ENCODE measurements at regions not wholly inside any gene's neighbourhood (a gene's known extent, or its start where the extent isn't known, plus 50 kb on each side); places are given as distances from the start of the nearest gene placed in this dataset.

DNA sequence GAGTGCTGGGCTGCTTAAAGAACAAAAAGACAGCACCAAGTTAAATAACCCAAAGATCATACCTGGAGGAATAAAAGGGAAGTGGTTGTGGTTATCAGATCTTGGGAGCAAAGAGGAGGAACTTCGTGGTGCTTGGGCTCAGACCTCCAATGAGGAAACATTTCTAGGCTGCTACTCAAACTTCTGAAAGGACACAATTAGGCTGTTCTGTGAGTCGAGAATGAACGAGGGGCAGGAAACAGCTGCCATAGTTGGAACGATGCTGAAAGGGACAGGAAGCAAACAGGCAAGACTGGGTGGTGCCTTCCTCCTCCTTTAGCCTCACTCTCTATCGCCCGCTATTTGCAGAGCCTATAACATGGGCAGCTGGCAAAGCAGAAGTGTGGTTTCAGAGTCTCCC lies 276.3 kb upstream of the ARRDC4 start:
- Histone ChIP-seq H3K27ac (ENCODE audit: extremely low read length, insufficient read depth, low read length) (no peak overlapping the region), H3K27me3 (ENCODE audit: control insufficient read depth in 1 of 2, insufficient read depth in 2 of 2, low read length in 2 of 2) (no peaks in the 10 kb centered on the region; a peak in 1 of 5 replicates), H3K36me3 (replicated peaks in 1 of 2; ENCODE audit: control insufficient read depth in 1 of 2, insufficient read depth in 2 of 2, low read length in 2 of 2) (no peaks in the 10 kb centered on the region), H3K9me3 (ENCODE audit: low read length) (peaks cover 44% of the 10 kb centered on the region), H4K20me1 (ENCODE audit: insufficient read depth, low read length) (no peaks in the 10 kb centered on the region), H3K4me1 (ENCODE audit: insufficient read depth, low read length) (no peaks in the 10 kb centered on the region), H3K79me2 (ENCODE audit: insufficient read depth, low read length) (no peaks in the 10 kb centered on the region), H2AFZ (ENCODE audit: low read length) (no peak overlapping the region), H3K9ac (ENCODE audit: insufficient read depth, low read depth, low read length) (no peak overlapping the region), H3K4me2 (ENCODE audit: low read depth, low read length) (no peak overlapping the region), H3K4me3 (replicated peaks in 1 of 3; ENCODE audit: insufficient read depth in 1 of 3, low read depth in 2 of 3, low read length in 3 of 3) (no peak overlapping the region)
- DNase-seq (ENCODE audit: low spot score) (no peak), FAIRE-seq (no peak), ATAC-seq (no peak)
- POLR2A ChIA-PET: no interaction called here
- intact Hi-C loops (cut with micrococcal nuclease; ENCODE audit: unreplicated experiment) (no loop called here), in situ Hi-C loops (cut with HindIII; ENCODE audit: extremely low pct_ligation_motif_present, low pct_unique_long_range_greater_than_20kb) (no loop called here)
- BruUV-seq (replicated peaks): no TSS peak
- TF ChIP-seq PRPF4 (IDR thresholded peaks at IDR 0.05; ENCODE audit: low read depth, low read length, poor library complexity, severe bottlenecking) (no peak), BCL6 (CRISPR knock-in tag; IDR thresholded peaks at IDR 0.05) (no peak), HCFC1 (IDR thresholded peaks at IDR 0.05; ENCODE audit: low read depth, low read length) (no peak), NPAS2 (CRISPR knock-in tag; IDR thresholded peaks at IDR 0.05; ENCODE audit: borderline replicate concordance) (no peak), ZNF33B (CRISPR knock-in tag; IDR thresholded peaks at IDR 0.05) (no peak), MEIS2 (CRISPR knock-in tag; IDR thresholded peaks at IDR 0.05) (no peak), BRD4 (CRISPR knock-in tag; IDR thresholded peaks at IDR 0.05) (no peak), ZNF672 (CRISPR knock-in tag; IDR thresholded peaks at IDR 0.05) (no peak), ZNF7 (CRISPR knock-in tag; IDR thresholded peaks at IDR 0.05) (no peak), GTF2F1 (IDR thresholded peaks at IDR 0.05; ENCODE audit: low read length) (no peak), KLF9 (CRISPR knock-in tag; IDR thresholded peaks at IDR 0.05; ENCODE audit: low read depth) (no peak)
- WGBS (ENCODE audit: low lambda C conversion rate): 46% methylated on average over 6 of the region's 6 CpGs
- CTCF ChIA-PET (ENCODE audit: low intra/inter-chr PET ratio, low total read pairs): no interaction called here

DNA sequence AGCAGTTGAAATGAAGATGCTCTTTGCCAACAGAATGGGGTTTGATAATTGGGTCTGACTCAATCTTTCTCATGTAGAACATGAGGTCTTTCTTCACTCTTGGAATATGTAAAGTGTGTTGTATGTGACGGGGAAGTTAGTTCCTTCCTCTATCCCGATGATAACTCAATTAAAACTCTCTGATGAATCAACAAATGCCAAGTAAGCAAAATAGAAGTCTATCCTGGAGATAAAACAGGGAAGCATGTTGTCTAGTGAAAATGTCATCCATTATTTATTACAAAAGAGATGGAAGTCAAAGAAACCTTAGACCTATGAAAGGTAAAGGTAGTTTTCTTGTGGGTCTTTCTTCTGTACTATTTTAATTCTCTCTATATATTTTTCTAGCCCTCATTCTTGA lies 274.2 kb upstream of the ARRDC4 start:
- intact Hi-C loops (cut with micrococcal nuclease; ENCODE audit: unreplicated experiment): no loop called here

More for the DNA sequence above, 274.2 kb upstream of the ARRDC4 start:
- H3K36me3 ChIP-seq (replicated peaks in 1 of 2; ENCODE audit: control insufficient read depth in 1 of 2, insufficient read depth in 2 of 2, low read length in 2 of 2): no peaks in the 10 kb centered on the region
- FAIRE-seq (no peak), ATAC-seq (no peak), DNase-seq (ENCODE audit: low spot score) (no peak)
- no peak overlapping the region for H3K4me2 ChIP-seq (ENCODE audit: low read depth, low read length)
- H3K79me2 ChIP-seq (ENCODE audit: insufficient read depth, low read length): no peaks in the 10 kb centered on the region
- no peaks in the 10 kb centered on the region for H3K4me1 ChIP-seq (ENCODE audit: insufficient read depth, low read length)
- 33% methylated on average over 2 of the region's 2 CpGs for WGBS (ENCODE audit: low lambda C conversion rate)
- no peak overlapping the region for H2AFZ ChIP-seq (ENCODE audit: low read length)
- BruUV-seq (replicated peaks): no TSS peak
- no peaks in the 10 kb centered on the region for H4K20me1 ChIP-seq (ENCODE audit: insufficient read depth, low read length)
- no peak overlapping the region for H3K4me3 ChIP-seq (replicated peaks in 1 of 3; ENCODE audit: insufficient read depth in 1 of 3, low read depth in 2 of 3, low read length in 3 of 3)
- POLR2A ChIA-PET: no interaction called here
- in situ Hi-C loops (cut with HindIII; ENCODE audit: extremely low pct_ligation_motif_present, low pct_unique_long_range_greater_than_20kb): no loop called here
- no peak overlapping the region for H3K27ac ChIP-seq (ENCODE audit: extremely low read length, insufficient read depth, low read length)
- no peak overlapping the region for H3K9ac ChIP-seq (ENCODE audit: insufficient read depth, low read depth, low read length)
- no peaks in the 10 kb centered on the region for H3K27me3 ChIP-seq (ENCODE audit: control insufficient read depth in 1 of 2, insufficient read depth in 2 of 2, low read length in 2 of 2)
- TF ChIP-seq FIP1L1 (IDR thresholded peaks at IDR 0.05; ENCODE audit: borderline replicate concordance, insufficient read depth, low read depth, low read length) (no peak), MAFK (conservative IDR thresholded peaks at IDR 0.05 in 1 of 2, IDR thresholded peaks at IDR 0.05 in 1 of 2; ENCODE audit: low read length in 2 of 2) (peak; percentile 77 to 90), ZNF556 (CRISPR knock-in tag; IDR thresholded peaks at IDR 0.05; ENCODE audit: borderline replicate concordance) (no peak), MAFF (IDR thresholded peaks at IDR 0.05; ENCODE audit: low read depth, low read length) (peak; percentile 85)
- CTCF ChIA-PET (ENCODE audit: low intra/inter-chr PET ratio, low total read pairs): no interaction called here
- peaks cover 27% of the 10 kb centered on the region for H3K9me3 ChIP-seq (ENCODE audit: low read length)

All from HepG2 (cell line).